GM23248 (cell line): ENCODE measurements at regions not wholly inside any gene's neighbourhood (a gene's known extent, or its start where the extent isn't known, plus 50 kb on each side); places are given as distances from the start of the nearest gene placed in this dataset.

Experiments
- EZH2 ChIP-seq: fragments of 200-600 bp; sonication (generic); IDR thresholded peaks from 2 replicates; pipeline ENCODE4 v1.6.1; 2018; ENCODE audit warnings: antibody characterized with exemption, mild to moderate bottlenecking; ENCODE audit not compliant: insufficient read depth, poor library complexity, severe bottlenecking
- EZH2phosphoT487 ChIP-seq: fragments of 200-600 bp; sonication (generic); IDR thresholded peaks from 2 replicates; pipeline ENCODE4 v1.6.1; 2018; ENCODE audit warnings: antibody characterized with exemption, moderate library complexity, mild to moderate bottlenecking, low read depth; ENCODE audit not compliant: insufficient read depth

DNA sequence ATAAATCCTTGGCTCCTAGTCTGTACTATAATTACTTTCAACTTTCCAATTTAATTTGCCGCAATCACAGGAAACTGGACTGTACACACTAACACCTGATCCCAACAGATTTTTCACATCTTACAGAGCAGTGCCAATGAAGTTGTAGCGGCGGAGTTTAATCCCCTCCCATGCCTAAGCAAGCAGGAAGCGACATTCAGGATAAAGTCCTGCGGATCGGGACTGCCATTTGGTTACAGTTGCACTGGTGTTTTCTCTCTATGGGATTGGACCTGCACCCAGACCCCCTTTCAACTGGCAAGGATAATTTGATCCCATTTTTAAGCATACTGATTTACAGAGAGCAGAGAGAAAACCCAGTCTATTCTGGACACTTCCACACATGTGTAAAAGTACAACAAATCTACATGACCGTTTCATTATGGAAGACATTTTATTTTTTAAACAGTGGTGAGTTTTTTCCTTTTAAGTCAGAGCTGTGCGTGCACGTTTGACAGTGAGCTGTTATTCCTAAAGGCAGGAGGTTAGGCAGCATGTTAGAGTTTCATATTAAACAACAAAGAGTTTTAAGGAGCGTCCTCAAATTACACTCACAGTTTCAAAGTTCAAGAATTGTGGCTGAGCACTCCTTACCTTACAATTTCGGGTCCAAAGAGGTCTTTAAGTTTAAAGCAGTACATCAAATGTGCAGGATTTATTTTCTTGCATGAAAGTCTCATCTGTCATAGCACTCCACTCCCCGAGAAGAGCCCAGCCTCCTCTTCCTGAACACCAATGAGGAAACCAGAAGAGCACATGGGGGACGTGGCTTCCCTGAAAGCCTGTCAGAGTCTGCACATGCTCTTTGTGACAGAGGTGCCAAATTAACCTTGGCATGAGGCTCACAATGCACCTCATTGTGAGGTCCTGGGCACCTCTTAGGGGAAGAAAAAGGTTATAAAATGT is 141.6 kb upstream of the RFC3 start:
- TF ChIP-seq EZH2phosphoT487 = no peak
- no peak for TF ChIP-seq EZH2
